H9 (cell line): ENCODE measurements at regions not wholly inside any gene's neighbourhood (a gene's known extent, or its start where the extent isn't known, plus 50 kb on each side); places are given as distances from the start of the nearest gene placed in this dataset.

Experiments
- DNase-seq: peaks from one replicate; pipeline ENCODE4 v3.0.0-alpha.2; 2017
- H2AFZ ChIP-seq: one replicate; pipeline ENCODE4 v1.6.1; 2013; ENCODE audit warnings: mild to moderate bottlenecking, low read length, control low read depth, moderate library complexity
- H2AK5ac ChIP-seq: 2 replicates; pipeline ENCODE4 v1.6.1; 2013; ENCODE audit warnings: low read length, control low read depth, mixed read lengths; ENCODE audit not compliant: insufficient read length
- H2BK120ac ChIP-seq: one replicate; pipeline ENCODE4 v1.6.1; 2013; ENCODE audit warnings: low read depth, mild to moderate bottlenecking, low read length, control low read depth, inconsistent platforms; ENCODE audit not compliant: poor library complexity, severe bottlenecking
- H2BK12ac ChIP-seq: 2 replicates; pipeline ENCODE4 v1.6.1; 2013; ENCODE audit warnings: low read length, control low read depth, mixed read lengths, low read depth; ENCODE audit not compliant: insufficient read length
- H2BK15ac ChIP-seq: 2 replicates; pipeline ENCODE4 v1.6.1; 2013; ENCODE audit warnings: low read depth, low read length, control low read depth
- H2BK20ac ChIP-seq: one replicate; pipeline ENCODE4 v1.6.1; 2013; ENCODE audit warnings: low read depth, mild to moderate bottlenecking, low read length, control low read depth, inconsistent platforms; ENCODE audit not compliant: poor library complexity, severe bottlenecking
- H2BK5ac ChIP-seq: 2 replicates; pipeline ENCODE4 v1.6.1; 2013; ENCODE audit warnings: low read length, control low read depth, mixed read lengths; ENCODE audit not compliant: insufficient read length
- H3K14ac ChIP-seq: 2 replicates; pipeline ENCODE4 v1.6.1; 2013; ENCODE audit warnings: low read length, control low read depth; ENCODE audit not compliant: insufficient read depth
- H3K18ac ChIP-seq: 2 replicates; pipeline ENCODE4 v1.6.1; 2013; ENCODE audit warnings: low read depth, mild to moderate bottlenecking, mixed read lengths, low read length, control low read depth; ENCODE audit not compliant: insufficient read length
- H3K23ac ChIP-seq: 2 replicates; pipeline ENCODE4 v1.6.1; 2013; ENCODE audit warnings: low read length, control low read depth, mixed read lengths, low read depth; ENCODE audit not compliant: insufficient read length
- H3K23me2 ChIP-seq: 2 replicates; pipeline ENCODE4 v1.6.1; 2013; ENCODE audit warnings: low read depth, mild to moderate bottlenecking, mixed read lengths, low read length, control low read depth; ENCODE audit not compliant: insufficient read length, poor library complexity, severe bottlenecking
- H3K27ac ChIP-seq: 2 replicates; pipeline ENCODE4 v1.5.1; 2013; ENCODE audit warnings: low read length, control low read depth, mixed read lengths, low read depth; ENCODE audit not compliant: insufficient read length
- H3K27me3 ChIP-seq: 2 replicates; pipeline ENCODE4 v1.6.1; 2013; ENCODE audit warnings: low read length, control low read depth, inconsistent platforms; ENCODE audit not compliant: insufficient read depth
- H3K4ac ChIP-seq: 2 replicates; pipeline ENCODE4 v1.6.1; 2013; ENCODE audit warnings: low read depth, mild to moderate bottlenecking, control low read depth, inconsistent platforms, low read length, moderate library complexity
- H3K4me1 ChIP-seq: 2 replicates; pipeline ENCODE4 v1.6.1; 2013; ENCODE audit warnings: low read length, control low read depth, inconsistent platforms; ENCODE audit not compliant: insufficient read depth
- H3K4me2 ChIP-seq: 2 replicates; pipeline ENCODE4 v1.6.1; 2013; ENCODE audit warnings: low read length, control low read depth, mixed read lengths; ENCODE audit not compliant: insufficient read length, insufficient read depth
- H3K56ac ChIP-seq: 2 replicates; pipeline ENCODE4 v1.6.1; 2013; ENCODE audit warnings: low read depth, mild to moderate bottlenecking, mixed read lengths, low read length, control low read depth; ENCODE audit not compliant: insufficient read length
- H3K79me1 ChIP-seq: 2 replicates; pipeline ENCODE4 v1.6.1; 2013; ENCODE audit warnings: low read depth, mild to moderate bottlenecking, moderate library complexity, low read length, control low read depth, inconsistent platforms; ENCODE audit not compliant: insufficient read depth, poor library complexity, severe bottlenecking
- H3K79me2 ChIP-seq: 2 replicates; pipeline ENCODE4 v1.6.1; 2013; ENCODE audit warnings: low read length, control low read depth, inconsistent platforms; ENCODE audit not compliant: insufficient read depth
- H3K9ac ChIP-seq: 2 replicates; pipeline ENCODE4 v1.6.1; 2013; ENCODE audit warnings: low read length, control low read depth, mixed read lengths; ENCODE audit not compliant: insufficient read length; ENCODE audit errors: extremely low read depth
- H3K9me3 ChIP-seq: one replicate; pipeline ENCODE4 v1.6.1; 2013; ENCODE audit warnings: low read depth, low read length, inconsistent platforms; ENCODE audit not compliant: control insufficient read depth
- H3T11ph ChIP-seq: one replicate; pipeline ENCODE4 v1.6.1; 2013; ENCODE audit warnings: mild to moderate bottlenecking, low read length, control low read depth, inconsistent platforms
- H4K20me1 ChIP-seq: one replicate; pipeline ENCODE4 v1.6.1; 2013; ENCODE audit not compliant: control insufficient read depth, insufficient read length, insufficient read depth
- H4K5ac ChIP-seq: 2 replicates; pipeline ENCODE4 v1.6.1; 2013; ENCODE audit warnings: low read depth, mild to moderate bottlenecking, mixed read lengths, low read length, control low read depth; ENCODE audit not compliant: insufficient read length
- H4K8ac ChIP-seq: replicated peaks from 2 replicates; pipeline ENCODE4 v1.6.1; 2013; ENCODE audit warnings: low read length, control low read depth, mixed read lengths, low read depth; ENCODE audit not compliant: insufficient read length
- H4K91ac ChIP-seq: 2 replicates; pipeline ENCODE4 v1.6.1; 2013; ENCODE audit warnings: low read depth, mild to moderate bottlenecking, moderate library complexity, mixed read lengths, low read length, control low read depth; ENCODE audit not compliant: insufficient read length
- H3K27ac Mint-ChIP-seq, 3 experiments: 2 replicates in 2 of 3; 3 replicates in 1 of 3; pipeline ENCODE4 v1.8.0; 2020 to 2021; ENCODE audit warnings: mixed read lengths in 3 of 3, mild to moderate bottlenecking in 1 of 3, moderate library complexity in 1 of 3
- H3K27me3 Mint-ChIP-seq: 2 replicates; pipeline ENCODE4 v1.8.0; 2021; ENCODE audit warnings: low read depth, mild to moderate bottlenecking, moderate library complexity, mixed read lengths
- H3K36me3 Mint-ChIP-seq, 3 experiments: 2 replicates in 2 of 3; 3 replicates in 1 of 3; pipeline ENCODE4 v1.8.0; 2020 to 2021; ENCODE audit warnings: low read depth in 3 of 3, mixed read lengths in 3 of 3; ENCODE audit not compliant: insufficient read depth in 1 of 3
- H3K4me1 Mint-ChIP-seq, 2 experiments: 2 replicates each; pipeline ENCODE4 v1.8.0; 2020; ENCODE audit warnings: mixed read lengths in 2 of 2
- H3K4me3 Mint-ChIP-seq, 2 experiments: 2 replicates in 1 of 2; 3 replicates in 1 of 2; pipeline ENCODE4 v1.8.0; 2020 to 2021; ENCODE audit warnings: mild to moderate bottlenecking in 2 of 2, mixed read lengths in 2 of 2, moderate library complexity in 1 of 2
- H3K9me3 Mint-ChIP-seq, 2 experiments: 2 replicates in 1 of 2; 3 replicates in 1 of 2; pipeline ENCODE4 v1.8.0; 2020; ENCODE audit warnings: mild to moderate bottlenecking in 2 of 2, mixed read lengths in 2 of 2, moderate library complexity in 1 of 2
- WGBS: extraction: QIAGEN DNeasy Blood & Tissue Kit; methylation state at CpG from one replicate; pipeline ENCODE4 v1.1.7; 2013; ENCODE audit warnings: missing lambda C conversion rate, low lambda C conversion rate, mixed read lengths; ENCODE audit not compliant: insufficient read length; ENCODE audit errors: extremely low coverage; 5-methylcytosine and 5-hydroxymethylcytosine counted together
- TF ChIP-seq, protein P1 (sequence below): fragments of 200-600 bp; sonication (generic); conservative IDR thresholded peaks from 3 replicates; pipeline ENCODE4 v1.8.0; 2021; ENCODE audit warnings: antibody characterized with exemption, mild to moderate bottlenecking

DNA sequence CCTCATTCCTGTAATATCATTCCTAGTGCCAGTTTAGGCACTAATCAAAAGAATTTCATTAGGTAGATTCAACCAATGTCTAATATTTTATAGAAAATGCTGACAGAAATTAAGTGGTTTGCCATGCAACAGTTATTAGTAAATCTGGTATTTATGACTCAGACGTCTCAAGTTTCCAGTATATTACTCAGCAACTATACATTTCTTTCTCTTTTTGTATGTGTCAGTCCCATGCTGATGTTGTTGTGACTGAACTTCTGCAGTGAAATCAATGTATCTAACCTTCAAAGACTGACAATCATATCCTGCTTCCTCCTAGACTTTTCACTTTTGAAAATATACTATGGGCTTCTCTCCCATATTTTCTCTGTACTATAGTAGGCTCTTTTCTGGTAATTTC is 822.5 kb downstream of the NR2F1-AS1 start:
- H3K56ac ChIP-seq = no peak overlapping the region
- H4K5ac ChIP-seq = no peak overlapping the region
- H3K79me2 ChIP-seq = no peaks in the 10 kb centered on the region
- H2AK5ac ChIP-seq = no peak overlapping the region
- no peak overlapping the region for H3K14ac ChIP-seq
- Mint-ChIP-seq H3K36me3 (no peaks in the 10 kb centered on the region), H3K4me3 (no peak overlapping the region), H3K9me3 (no peaks in the 10 kb centered on the region), H3K27me3 (no peaks in the 10 kb centered on the region), H3K27ac (no peak overlapping the region), H3K4me1 (no peaks in the 10 kb centered on the region; a peak in 1 of 4 replicates)
- H3K4ac ChIP-seq = no peak overlapping the region
- H3K9ac ChIP-seq = no peak overlapping the region
- TF ChIP-seq, protein P1, sequence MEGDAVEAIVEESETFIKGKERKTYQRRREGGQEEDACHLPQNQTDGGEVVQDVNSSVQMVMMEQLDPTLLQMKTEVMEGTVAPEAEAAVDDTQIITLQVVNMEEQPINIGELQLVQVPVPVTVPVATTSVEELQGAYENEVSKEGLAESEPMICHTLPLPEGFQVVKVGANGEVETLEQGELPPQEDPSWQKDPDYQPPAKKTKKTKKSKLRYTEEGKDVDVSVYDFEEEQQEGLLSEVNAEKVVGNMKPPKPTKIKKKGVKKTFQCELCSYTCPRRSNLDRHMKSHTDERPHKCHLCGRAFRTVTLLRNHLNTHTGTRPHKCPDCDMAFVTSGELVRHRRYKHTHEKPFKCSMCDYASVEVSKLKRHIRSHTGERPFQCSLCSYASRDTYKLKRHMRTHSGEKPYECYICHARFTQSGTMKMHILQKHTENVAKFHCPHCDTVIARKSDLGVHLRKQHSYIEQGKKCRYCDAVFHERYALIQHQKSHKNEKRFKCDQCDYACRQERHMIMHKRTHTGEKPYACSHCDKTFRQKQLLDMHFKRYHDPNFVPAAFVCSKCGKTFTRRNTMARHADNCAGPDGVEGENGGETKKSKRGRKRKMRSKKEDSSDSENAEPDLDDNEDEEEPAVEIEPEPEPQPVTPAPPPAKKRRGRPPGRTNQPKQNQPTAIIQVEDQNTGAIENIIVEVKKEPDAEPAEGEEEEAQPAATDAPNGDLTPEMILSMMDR = no peak
- no peak overlapping the region for H3K27ac ChIP-seq
- no peak overlapping the region for H2BK20ac ChIP-seq
- H3K23ac ChIP-seq = no peak overlapping the region
- no peak overlapping the region for H3K18ac ChIP-seq
- no peaks in the 10 kb centered on the region for H3K4me1 ChIP-seq
- H2AFZ ChIP-seq = no peak overlapping the region
- no peak overlapping the region for H3K4me2 ChIP-seq
- H3K9me3 ChIP-seq = no peaks in the 10 kb centered on the region
- no peaks in the 10 kb centered on the region for H4K20me1 ChIP-seq
- H2BK12ac ChIP-seq = no peak overlapping the region
- no peak overlapping the region for H2BK120ac ChIP-seq
- H4K91ac ChIP-seq = no peak overlapping the region
- no peaks in the 10 kb centered on the region for H3K23me2 ChIP-seq
- DNase-seq = no peak
- no peak overlapping the region for H3T11ph ChIP-seq
- no peaks in the 10 kb centered on the region for H3K27me3 ChIP-seq
- H3K79me1 ChIP-seq = no peaks in the 10 kb centered on the region
- no peak overlapping the region for H2BK15ac ChIP-seq
- no peak overlapping the region for H2BK5ac ChIP-seq
- WGBS = no CpG with 5 or more reads among the region's 1 CpG
- H4K8ac ChIP-seq = no peak overlapping the region
